Caco-2 (cell line): ENCODE measurements at regions not wholly inside any gene's neighbourhood (a gene's known extent, or its start where the extent isn't known, plus 50 kb on each side); places are given as distances from the start of the nearest gene placed in this dataset.
"Not testable (repeated sequence)": the region's sequence is repeated elsewhere in the genome, so short reads cannot be mapped to it uniquely, and the experiment has no call there.

ENCODE experiments used
- BruUV-seq: library from RNA; stranded (reverse); fragments of 400-500 nt; replicated peaks from 2 replicates; lab custom pipeline; 2021; lab: Mats Ljungman, UMichigan
- CTCF ChIA-PET: fragments of 300-600 bp; sonication (Branson Sonifier 250); formaldehyde crosslinking; loops from one replicate; lab custom pipeline; 2022; ENCODE audit warnings: antibody characterized with exemption; lab: Charles Lee
- POLR2A ChIA-PET: fragments of 300-600 bp; sonication (Branson Sonifier 250); formaldehyde crosslinking; loops from one replicate; lab custom pipeline; 2022; ENCODE audit warnings: antibody characterized with exemption; lab: Charles Lee
- DNase-seq, 2 experiments: peaks; one replicate each; pipeline versions ENCODE4 v3.0.0 to v3.0.0-alpha.2; 2020 to 2022
- H3K27me3 ChIP-seq: replicated peaks from 2 replicates; pipeline ENCODE4 v1.6.0; 2011; ENCODE audit warnings: low read length; ENCODE audit not compliant: control insufficient read depth, insufficient read depth
- H3K36me3 ChIP-seq: 2 replicates; pipeline ENCODE4 v1.5.1; 2011; ENCODE audit warnings: low read length; ENCODE audit not compliant: control insufficient read depth, insufficient read depth
- H3K4me1 ChIP-seq: fragments of 250-450 bp; sonication (Bioruptor Pico); 2 replicates; pipeline ENCODE4 v1.5.1; 2020; ENCODE audit warnings: mild to moderate bottlenecking
- H3K4me3 ChIP-seq: 2 replicates; pipeline ENCODE4 v1.5.1; 2011; ENCODE audit warnings: low read depth, mild to moderate bottlenecking, control low read depth, low read length
- H3K9me3 ChIP-seq: fragments of 250-450 bp; sonication (Bioruptor Pico); 2 replicates; pipeline ENCODE4 v1.5.1; 2020; ENCODE audit warnings: mild to moderate bottlenecking, moderate library complexity
- H3K27ac Mint-ChIP-seq: one replicate; pipeline ENCODE4 v1.8.0; 2022; ENCODE audit warnings: mixed read lengths; ENCODE audit not compliant: unreplicated experiment
- H3K27me3 Mint-ChIP-seq: one replicate; pipeline ENCODE4 v1.8.0; 2022; ENCODE audit warnings: mixed read lengths; ENCODE audit not compliant: insufficient read depth, unreplicated experiment
- H3K36me3 Mint-ChIP-seq: one replicate; pipeline ENCODE4 v1.8.0; 2022; ENCODE audit warnings: mild to moderate bottlenecking, mixed read lengths; ENCODE audit not compliant: insufficient read depth, unreplicated experiment
- H3K4me1 Mint-ChIP-seq: one replicate; pipeline ENCODE4 v1.8.0; 2022; ENCODE audit warnings: low read depth, mixed read lengths; ENCODE audit not compliant: unreplicated experiment
- H3K4me3 Mint-ChIP-seq: one replicate; pipeline ENCODE4 v1.8.0; 2022; ENCODE audit warnings: mild to moderate bottlenecking, moderate library complexity, mixed read lengths; ENCODE audit not compliant: unreplicated experiment
- H3K9me3 Mint-ChIP-seq: one replicate; pipeline ENCODE4 v1.8.0; 2022; ENCODE audit warnings: mixed read lengths; ENCODE audit not compliant: unreplicated experiment
- intact Hi-C: fragments of 100-400 bp; cut with micrococcal nuclease; formaldehyde crosslinking; loops from one replicate; pipeline ENCODE4 v1.10.0; 2022; ENCODE audit not compliant: unreplicated experiment
- TF ChIP-seq, protein P1 (sequence below), 2 experiments: fragments of 200-600 bp in 1 of 2; IDR thresholded peaks; 1 replicate in 1 of 2; 2 replicates in 1 of 2; pipeline versions ENCODE4 v1.5.1 to v1.8.0; 2011 to 2022; ENCODE audit warnings: antibody characterized with exemption in 1 of 2, control low read depth in 1 of 2, inconsistent platforms in 1 of 2, low read depth in 1 of 2, low read length in 1 of 2, mild to moderate bottlenecking in 1 of 2, moderate library complexity in 1 of 2; ENCODE audit not compliant: insufficient read depth in 1 of 2, severe bottlenecking in 1 of 2, unreplicated experiment in 1 of 2

DNA sequence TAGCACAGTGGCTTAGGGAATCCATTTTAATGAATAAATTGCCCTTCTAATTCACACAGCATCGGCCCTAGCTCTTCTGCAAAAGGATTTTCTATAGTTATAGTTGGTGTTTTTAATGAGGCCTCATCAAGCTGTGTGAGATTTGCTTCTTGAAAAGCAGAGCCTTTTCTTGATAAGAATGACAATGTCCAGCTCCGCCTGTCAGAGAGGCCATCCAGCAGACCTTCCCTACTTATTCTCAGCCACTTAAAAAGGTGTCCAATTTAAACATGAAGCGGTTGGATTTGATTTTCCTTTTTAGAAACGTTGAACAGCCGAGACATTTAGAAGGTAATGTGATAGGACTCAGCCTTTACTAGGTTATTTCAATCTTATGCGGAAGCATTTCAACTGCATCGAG, 134.4 kb downstream of the ZNF608 start:
- Mint-ChIP-seq H3K27me3 (no peaks in the 10 kb centered on the region), H3K27ac (no peak overlapping the region), H3K4me1 (peaks cover under 1% of the 10 kb centered on the region), H3K4me3 (no peak overlapping the region), H3K9me3 (peaks cover 17% of the 10 kb centered on the region), H3K36me3 (no peaks in the 10 kb centered on the region)
- no peak overlapping the region for H3K4me3 ChIP-seq
- no peaks in the 10 kb centered on the region for H3K4me1 ChIP-seq
- ChIA-PET POLR2A (interaction anchor here (0.7 kb wide), 1 partner anchor 237 kb away, joined by 3 read pairs; no protein-coding TSS in a partner anchor), CTCF (no interaction called here)
- intact Hi-C loops = no loop called here
- no TSS peak for BruUV-seq
- TF ChIP-seq, protein P1, sequence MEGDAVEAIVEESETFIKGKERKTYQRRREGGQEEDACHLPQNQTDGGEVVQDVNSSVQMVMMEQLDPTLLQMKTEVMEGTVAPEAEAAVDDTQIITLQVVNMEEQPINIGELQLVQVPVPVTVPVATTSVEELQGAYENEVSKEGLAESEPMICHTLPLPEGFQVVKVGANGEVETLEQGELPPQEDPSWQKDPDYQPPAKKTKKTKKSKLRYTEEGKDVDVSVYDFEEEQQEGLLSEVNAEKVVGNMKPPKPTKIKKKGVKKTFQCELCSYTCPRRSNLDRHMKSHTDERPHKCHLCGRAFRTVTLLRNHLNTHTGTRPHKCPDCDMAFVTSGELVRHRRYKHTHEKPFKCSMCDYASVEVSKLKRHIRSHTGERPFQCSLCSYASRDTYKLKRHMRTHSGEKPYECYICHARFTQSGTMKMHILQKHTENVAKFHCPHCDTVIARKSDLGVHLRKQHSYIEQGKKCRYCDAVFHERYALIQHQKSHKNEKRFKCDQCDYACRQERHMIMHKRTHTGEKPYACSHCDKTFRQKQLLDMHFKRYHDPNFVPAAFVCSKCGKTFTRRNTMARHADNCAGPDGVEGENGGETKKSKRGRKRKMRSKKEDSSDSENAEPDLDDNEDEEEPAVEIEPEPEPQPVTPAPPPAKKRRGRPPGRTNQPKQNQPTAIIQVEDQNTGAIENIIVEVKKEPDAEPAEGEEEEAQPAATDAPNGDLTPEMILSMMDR (IDR thresholded peaks at IDR 0.05; ENCODE audit: insufficient read depth in 1 of 2, low read depth in 1 of 2, low read length in 1 of 2, severe bottlenecking in 1 of 2, unreplicated experiment in 1 of 2) = no peak
- no peaks in the 10 kb centered on the region; the same call in 1 of the 2 replicates for H3K9me3 ChIP-seq
- H3K36me3 ChIP-seq = no peaks in the 10 kb centered on the region
- H3K27me3 ChIP-seq = no peaks in the 10 kb centered on the region
- no peak for DNase-seq

DNA sequence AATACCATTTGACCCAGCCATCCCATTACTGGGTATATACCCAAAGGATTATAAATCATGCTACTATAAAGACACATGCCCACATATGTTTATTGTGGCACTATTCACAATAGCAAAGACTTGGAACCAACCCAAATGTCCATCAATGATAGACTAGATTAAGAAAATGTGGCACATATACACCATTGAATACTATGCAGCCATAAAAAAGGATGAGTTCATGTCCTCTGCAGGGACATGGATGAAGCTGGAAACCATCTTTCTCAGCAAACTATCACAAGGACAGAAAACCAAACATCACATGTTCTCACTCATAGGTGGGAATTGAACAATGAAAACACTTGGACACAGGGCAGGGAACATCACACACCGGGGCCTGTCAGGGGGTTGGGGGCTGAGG, 135.2 kb downstream of the ZNF608 start:
- H3K36me3 ChIP-seq, CTCF ChIA-PET, H3K4me3 Mint-ChIP-seq, H3K27me3 Mint-ChIP-seq, BruUV-seq, H3K4me1 Mint-ChIP-seq, H3K4me3 ChIP-seq, H3K27me3 ChIP-seq, H3K27ac Mint-ChIP-seq, DNase-seq, intact Hi-C loops, H3K36me3 Mint-ChIP-seq, H3K4me1 ChIP-seq, POLR2A ChIA-PET, H3K9me3 ChIP-seq: not testable (repeated sequence)
- H3K9me3 Mint-ChIP-seq = peaks cover 17% of the 10 kb centered on the region

DNA sequence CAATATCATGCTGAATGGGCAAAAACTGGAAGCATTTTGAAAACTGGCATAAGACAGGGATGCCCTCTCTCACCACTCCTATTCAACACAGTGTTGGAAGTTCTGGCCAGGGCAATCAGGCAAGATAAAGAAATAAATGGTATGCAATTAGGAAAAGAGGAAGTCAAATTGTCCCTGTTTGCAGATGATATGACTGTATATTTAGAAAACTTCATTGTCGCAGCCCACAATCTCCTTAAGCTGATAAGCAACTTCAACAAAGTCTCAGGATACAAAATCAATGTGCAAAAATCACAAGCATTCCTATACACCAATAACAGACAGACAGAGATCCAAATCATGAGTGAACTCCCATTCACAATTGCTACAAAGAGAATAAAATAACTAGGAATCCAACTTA, 136.8 kb downstream of the ZNF608 start:
- H3K4me3 Mint-ChIP-seq, H3K27me3 ChIP-seq, H3K9me3 ChIP-seq, H3K27me3 Mint-ChIP-seq, BruUV-seq, POLR2A ChIA-PET, H3K27ac Mint-ChIP-seq, DNase-seq, H3K36me3 Mint-ChIP-seq, H3K36me3 ChIP-seq, intact Hi-C loops, H3K4me3 ChIP-seq, H3K4me1 Mint-ChIP-seq, CTCF ChIA-PET: not testable (repeated sequence)
- H3K9me3 Mint-ChIP-seq = peaks cover 17% of the 10 kb centered on the region
- peaks cover 11% of the 10 kb centered on the region for H3K4me1 ChIP-seq

DNA sequence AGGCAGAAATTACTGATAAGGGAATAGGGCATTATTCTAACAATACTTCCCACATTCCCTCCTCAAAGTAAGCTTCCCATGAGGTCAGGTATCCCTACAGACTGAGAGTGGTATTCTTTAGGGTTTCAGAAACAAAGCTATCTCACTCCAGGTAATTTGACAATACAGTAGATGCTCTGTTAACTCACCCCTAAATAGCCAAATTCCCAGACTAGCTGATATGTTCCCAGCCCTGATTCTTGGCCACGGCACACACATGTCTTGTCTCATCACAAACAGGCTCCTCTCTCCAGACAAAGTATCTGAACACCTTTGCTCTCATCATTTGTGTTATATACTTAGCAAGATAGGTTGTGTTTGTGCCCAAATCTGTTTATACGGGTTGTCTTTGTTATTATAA, 139.9 kb downstream of the ZNF608 start:
- H3K36me3 Mint-ChIP-seq = no peaks in the 10 kb centered on the region
- Histone ChIP-seq H3K36me3 (no peaks in the 10 kb centered on the region), H3K4me1 (peaks cover 13% of the 10 kb centered on the region), H3K4me3 (no peak overlapping the region), H3K27me3 (no peaks in the 10 kb centered on the region), H3K9me3 (no peaks in the 10 kb centered on the region; the same call in 1 of the 2 replicates)
- TF ChIP-seq, protein P1 (IDR thresholded peaks at IDR 0.05; ENCODE audit: insufficient read depth in 1 of 2, low read depth in 1 of 2, low read length in 1 of 2, severe bottlenecking in 1 of 2, unreplicated experiment in 1 of 2) = no peak
- H3K9me3 Mint-ChIP-seq = peaks cover 17% of the 10 kb centered on the region
- no peak overlapping the region for H3K27ac Mint-ChIP-seq
- intact Hi-C loops = no loop called here
- BruUV-seq = no TSS peak
- peaks cover 7% of the 10 kb centered on the region for H3K4me1 Mint-ChIP-seq
- no peak for DNase-seq
- H3K27me3 Mint-ChIP-seq = no peaks in the 10 kb centered on the region
- no peak overlapping the region for H3K4me3 Mint-ChIP-seq
- ChIA-PET CTCF (no interaction called here), POLR2A (no interaction called here)
